Kidney tubule cell (primary cell): ENCODE measurements at regions not wholly inside any gene's neighbourhood (a gene's known extent, or its start where the extent isn't known, plus 50 kb on each side); places are given as distances from the start of the nearest gene placed in this dataset.

Experiments
- DNase-seq: peaks from one replicate; pipeline ENCODE4 v3.0.0-alpha.2; 2018; ENCODE audit warnings: low spot score

GRCh38 chrX:10747975-10748374, 127.6 kb upstream of the MID1 start:
- DNase-seq, result no peak

- no peak for DNase-seq
These were observed 128.7 kb upstream of the MID1 start for GRCh38 chrX:10749113-10749512.

- DNase-seq, result no peak
These were observed 130.2 kb upstream of the MID1 start for GRCh38 chrX:10750581-10750980.

GRCh38 chrX:10753116-10753515, 132.7 kb upstream of the MID1 start:
- no peak for DNase-seq

GRCh38 chrX:10754445-10754844, 134.1 kb upstream of the MID1 start:
- no peak for DNase-seq

- peak; percentile 84 for DNase-seq
These were observed 135.3 kb upstream of the MID1 start for GRCh38 chrX:10755439-10756334.

GRCh38 chrX:10756441-10756840, 136.1 kb upstream of the MID1 start:
- peak; percentile 86 for DNase-seq

- DNase-seq, result no peak
These were observed 138.9 kb upstream of the MID1 start for GRCh38 chrX:10759141-10759799.

GRCh38 chrX:10761447-10761846, 141.1 kb upstream of the MID1 start:
- no peak for DNase-seq

GRCh38 chrX:10769195-10769594, 148.8 kb upstream of the MID1 start:
- peak; percentile 39 for DNase-seq

- peak; percentile 43 for DNase-seq
These were observed 149.6 kb upstream of the MID1 start for GRCh38 chrX:10769696-10770619.

- DNase-seq, result no peak
These were observed 152.9 kb upstream of the MID1 start for GRCh38 chrX:10773318-10773717.

GRCh38 chrX:10781847-10782530, 161.6 kb upstream of the MID1 start:
- DNase-seq, result no peak

GRCh38 chrX:10783451-10783995, 163.1 kb upstream of the MID1 start:
- no peak for DNase-seq

GRCh38 chrX:10787264-10787663, 166.9 kb upstream of the MID1 start:
- DNase-seq, result no peak

- peak; percentile 11 for DNase-seq
These were observed 173.8 kb upstream of the MID1 start for GRCh38 chrX:10794203-10794630.

GRCh38 chrX:10795721-10796120, 175.3 kb upstream of the MID1 start:
- DNase-seq, result no peak

- DNase-seq, result no peak
These were observed 177.1 kb upstream of the MID1 start for GRCh38 chrX:10797466-10797865.

- no peak for DNase-seq
These were observed 177.7 kb upstream of the MID1 start for GRCh38 chrX:10798041-10798440.

GRCh38 chrX:10800796-10801195, 180.4 kb upstream of the MID1 start:
- DNase-seq, result no peak

GRCh38 chrX:10811111-10811510, 190.7 kb upstream of the MID1 start:
- peak; percentile 8 for DNase-seq
